ENCODE measurements at regions not wholly inside any gene's neighbourhood (a gene's known extent, or its start where the extent isn't known, plus 50 kb on each side); places are given as distances from the start of the nearest gene placed in this dataset.

DNA sequence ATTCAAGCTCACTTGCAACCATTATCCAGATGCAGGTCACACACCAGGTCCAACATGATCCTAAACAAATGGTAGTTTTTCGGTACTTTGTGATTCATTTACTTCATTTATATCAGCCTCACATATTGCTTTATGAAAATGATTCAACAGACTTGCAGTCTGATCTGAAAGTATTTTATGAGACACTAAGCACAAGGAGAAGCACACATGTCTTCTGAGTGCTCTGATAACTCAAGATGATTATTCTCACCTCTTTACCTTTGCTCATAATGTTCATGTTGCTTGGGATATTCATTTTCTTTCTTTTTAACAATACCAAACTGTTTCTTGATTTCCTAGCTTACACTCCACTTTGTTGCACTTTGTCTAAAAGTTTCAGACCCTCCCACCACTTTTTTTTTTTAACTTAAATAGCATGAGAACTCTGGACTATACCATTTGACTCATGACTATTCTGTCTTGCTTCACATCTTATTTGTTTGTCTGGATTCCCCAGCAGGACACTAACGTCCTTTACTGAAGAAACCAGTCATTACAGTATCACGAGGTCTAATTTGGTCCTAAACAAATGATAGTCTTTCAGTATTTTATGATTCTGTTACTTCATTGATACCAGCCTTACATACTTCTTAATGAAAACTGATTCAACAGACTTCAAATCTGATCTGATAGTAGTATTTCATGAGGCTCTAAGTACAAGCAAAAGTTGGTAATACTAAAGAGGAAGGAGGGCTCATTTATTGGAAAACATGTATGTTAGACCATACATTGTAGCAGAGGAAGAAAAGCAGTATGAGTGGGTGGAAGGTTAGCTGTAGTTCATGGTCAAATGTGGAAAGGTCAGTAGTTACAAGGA is 171.8 kb upstream of the AHR start:
- TF ChIP-seq EZH2 (IDR thresholded peaks at IDR 0.05; ENCODE audit: insufficient read depth, poor library complexity, severe bottlenecking) (no peak), EZH2phosphoT487 (IDR thresholded peaks at IDR 0.05; ENCODE audit: insufficient read depth, low read depth) (no peak)
